ENCODE measurements at regions not wholly inside any gene's neighbourhood (a gene's known extent, or its start where the extent isn't known, plus 50 kb on each side); places are given as distances from the start of the nearest gene placed in this dataset.
A peak's percentile ranks its signal among the peaks of the same experiment; 100 is the strongest.

DNA sequence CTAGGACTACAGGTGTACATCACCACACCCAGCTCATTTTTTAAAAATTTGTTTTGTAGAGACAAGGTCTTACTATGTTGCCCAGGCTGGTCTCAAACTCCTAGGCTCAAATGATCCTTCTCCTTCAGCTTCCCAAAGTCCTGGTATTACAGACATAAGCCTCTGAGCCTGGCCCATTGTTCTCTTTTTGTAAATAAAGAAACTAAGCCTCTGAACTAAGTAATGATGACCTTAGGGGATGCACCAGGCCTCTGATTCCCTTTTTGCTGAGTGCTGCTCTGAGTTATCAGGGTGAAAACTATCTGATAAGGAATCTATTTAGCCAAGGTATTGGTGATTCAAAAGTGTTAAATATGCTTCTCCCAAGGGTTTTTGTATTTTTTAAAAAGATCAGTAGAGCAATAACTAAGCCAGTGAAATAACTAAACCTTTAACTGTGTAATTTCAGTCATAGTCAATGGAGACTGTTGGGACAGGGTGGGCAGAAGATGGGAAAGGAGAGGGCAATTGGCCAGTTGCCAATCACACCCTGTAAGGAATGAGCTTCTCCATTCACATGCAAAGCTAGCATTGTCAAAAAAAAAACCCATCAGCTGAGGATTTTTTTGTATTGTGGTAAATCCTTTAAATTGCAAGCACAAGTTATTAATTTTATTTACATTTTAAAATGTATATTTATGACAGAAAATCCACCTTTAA is 194.8 kb upstream of the PFN2 start:
- Histone ChIP-seq H3K9me3 (ENCODE audit: insufficient read depth, low read length) (no peaks in the 10 kb centered on the region), H3K36me3 (ENCODE audit: insufficient read depth, insufficient read length, low read length) (no peaks in the 10 kb centered on the region), H3K4me3 (ENCODE audit: insufficient read length, low read depth) (no peak overlapping the region), H3K9ac (ENCODE audit: insufficient read length, low read depth) (no peak overlapping the region), H3K27me3 (ENCODE audit: insufficient read depth, insufficient read length) (no peaks in the 10 kb centered on the region), H3K4me1 (ENCODE audit: insufficient read depth, insufficient read length) (no peaks in the 10 kb centered on the region)
- TF ChIP-seq ZNF274 (IDR thresholded peaks at IDR 0.05; ENCODE audit: low read depth, low read length), result no peak
- no peak for TF ChIP-seq YY1 (IDR thresholded peaks at IDR 0.05; ENCODE audit: insufficient read depth, insufficient read length)
- no peak for TF ChIP-seq SUZ12 (IDR thresholded peaks at IDR 0.05; ENCODE audit: extremely low read depth, insufficient read depth, insufficient read length)
- DNase-seq (ENCODE audit: low read depth, low spot score), result peak; percentile 39

DNA sequence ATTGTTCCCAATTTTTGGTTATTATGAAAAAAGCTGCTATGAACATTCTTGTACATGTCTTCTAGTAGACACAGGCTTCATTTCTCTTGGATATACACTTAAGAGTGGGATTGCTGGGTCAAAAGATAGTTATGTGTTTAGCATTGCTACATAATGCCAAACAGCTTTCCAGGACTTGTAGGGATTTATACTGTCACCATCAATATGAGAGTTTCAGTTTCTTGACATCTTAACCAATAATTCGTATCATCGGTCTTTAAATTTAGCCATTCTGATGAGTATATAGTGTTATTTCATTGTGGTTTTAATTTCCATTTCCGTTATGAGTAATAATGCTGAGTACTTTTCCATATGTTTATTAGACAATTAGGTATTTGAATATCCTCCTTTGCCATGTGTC is 190.3 kb upstream of the PFN2 start:
- Histone ChIP-seq H3K4me1 (ENCODE audit: insufficient read depth, insufficient read length) (no peaks in the 10 kb centered on the region), H3K9ac (ENCODE audit: insufficient read length, low read depth) (no peak overlapping the region), H3K9me3 (ENCODE audit: insufficient read depth, low read length) (no peaks in the 10 kb centered on the region), H3K4me3 (ENCODE audit: insufficient read length, low read depth) (no peak overlapping the region), H3K36me3 (ENCODE audit: insufficient read depth, insufficient read length, low read length) (no peaks in the 10 kb centered on the region), H3K27me3 (ENCODE audit: insufficient read depth, insufficient read length) (no peaks in the 10 kb centered on the region)
- TF ChIP-seq YY1 (IDR thresholded peaks at IDR 0.05; ENCODE audit: insufficient read depth, insufficient read length) (no peak), SUZ12 (IDR thresholded peaks at IDR 0.05; ENCODE audit: extremely low read depth, insufficient read depth, insufficient read length) (no peak), ZNF274 (IDR thresholded peaks at IDR 0.05; ENCODE audit: low read depth, low read length) (no peak)
- no peak for DNase-seq (ENCODE audit: low read depth, low spot score)

DNA sequence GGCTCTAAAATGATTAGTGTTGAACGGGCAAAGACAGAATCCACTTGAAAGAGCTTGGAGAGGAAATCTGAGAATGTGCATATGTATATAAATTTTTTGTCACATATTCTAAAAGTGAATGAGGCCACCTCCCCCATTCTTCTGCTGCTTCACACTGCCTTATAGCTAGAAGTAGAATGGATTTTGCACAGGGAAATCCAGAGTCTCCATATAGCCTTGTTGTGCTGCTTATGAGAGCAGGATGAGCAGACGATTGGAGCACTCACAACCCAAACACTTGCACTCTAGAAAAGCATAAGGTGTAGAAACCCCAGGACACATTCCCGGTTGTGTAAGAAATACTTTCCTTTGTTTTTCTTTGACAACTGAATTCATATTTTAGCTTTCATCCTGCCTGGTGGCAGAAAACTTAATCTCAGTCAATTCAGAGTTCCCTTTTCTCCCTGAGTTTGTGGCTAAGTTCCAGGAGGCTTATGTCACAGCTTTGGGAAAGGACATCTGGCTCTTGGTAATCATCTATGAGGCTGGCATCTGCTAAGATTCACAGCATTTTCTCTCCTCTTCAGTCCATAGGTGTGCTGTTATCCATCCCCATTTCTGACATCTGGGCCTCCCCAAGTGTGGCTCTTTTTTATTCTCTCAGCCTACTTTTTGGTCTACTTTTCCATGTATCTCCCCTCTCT is 188.4 kb upstream of the PFN2 start:
- TF ChIP-seq YY1 (IDR thresholded peaks at IDR 0.05; ENCODE audit: insufficient read depth, insufficient read length), result no peak
- no peak for TF ChIP-seq ZNF274 (IDR thresholded peaks at IDR 0.05; ENCODE audit: low read depth, low read length)
- no peak for TF ChIP-seq SUZ12 (IDR thresholded peaks at IDR 0.05; ENCODE audit: extremely low read depth, insufficient read depth, insufficient read length)
- Histone ChIP-seq H3K4me1 (ENCODE audit: insufficient read depth, insufficient read length) (no peaks in the 10 kb centered on the region), H3K27me3 (ENCODE audit: insufficient read depth, insufficient read length) (no peaks in the 10 kb centered on the region), H3K4me3 (ENCODE audit: insufficient read length, low read depth) (no peak overlapping the region), H3K9ac (ENCODE audit: insufficient read length, low read depth) (no peak overlapping the region), H3K36me3 (ENCODE audit: insufficient read depth, insufficient read length, low read length) (no peaks in the 10 kb centered on the region), H3K9me3 (ENCODE audit: insufficient read depth, low read length) (no peaks in the 10 kb centered on the region)
- DNase-seq (ENCODE audit: low read depth, low spot score), result no peak

DNA sequence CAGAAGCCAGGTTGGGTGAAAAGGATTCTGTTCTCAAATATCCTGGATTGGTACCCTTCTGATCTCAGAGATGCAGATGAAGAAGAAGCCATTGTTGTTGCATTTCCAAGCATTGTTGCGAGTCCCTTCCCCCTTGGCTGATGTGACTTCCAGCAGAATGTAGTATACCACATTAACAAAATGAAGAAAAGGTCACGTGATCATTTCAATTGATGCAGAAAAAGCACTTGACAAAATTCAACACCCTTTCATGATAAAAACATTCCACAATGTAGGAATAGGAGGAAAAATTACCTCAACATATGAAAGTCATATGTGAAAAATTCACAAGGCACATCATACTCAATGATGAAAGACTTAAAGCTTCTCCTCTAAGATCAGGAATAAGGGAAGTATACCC is 181.9 kb upstream of the PFN2 start:
- no peak for TF ChIP-seq YY1 (IDR thresholded peaks at IDR 0.05; ENCODE audit: insufficient read depth, insufficient read length)
- no peak for TF ChIP-seq ZNF274 (IDR thresholded peaks at IDR 0.05; ENCODE audit: low read depth, low read length)
- no peak for TF ChIP-seq SUZ12 (IDR thresholded peaks at IDR 0.05; ENCODE audit: extremely low read depth, insufficient read depth, insufficient read length)
- Histone ChIP-seq H3K9me3 (ENCODE audit: insufficient read depth, low read length) (no peaks in the 10 kb centered on the region), H3K36me3 (ENCODE audit: insufficient read depth, insufficient read length, low read length) (no peaks in the 10 kb centered on the region), H3K9ac (ENCODE audit: insufficient read length, low read depth) (no peak overlapping the region), H3K27me3 (ENCODE audit: insufficient read depth, insufficient read length) (no peaks in the 10 kb centered on the region), H3K4me1 (ENCODE audit: insufficient read depth, insufficient read length) (no peaks in the 10 kb centered on the region), H3K4me3 (ENCODE audit: insufficient read length, low read depth) (no peak overlapping the region)
- no peak for DNase-seq (ENCODE audit: low read depth, low spot score)

DNA sequence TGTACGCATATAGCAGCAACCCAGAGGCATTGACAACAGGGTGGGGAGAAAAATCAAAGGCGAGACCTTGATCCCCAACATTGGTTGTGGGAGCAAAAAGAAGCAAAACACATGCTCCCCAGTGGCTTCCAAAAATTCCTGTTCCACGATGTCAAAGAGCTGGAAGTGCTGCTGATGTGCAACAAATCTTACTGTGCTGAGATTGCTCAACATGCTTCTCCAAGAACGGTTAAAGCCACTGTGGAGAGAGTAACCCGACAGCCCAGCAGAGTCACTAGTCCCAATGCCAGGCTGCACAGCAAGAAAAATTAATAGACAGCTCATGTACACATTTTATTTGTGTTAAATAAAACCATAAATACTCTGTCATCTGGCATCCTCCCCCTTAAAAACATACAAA is 179.9 kb upstream of the PFN2 start:
- no peak overlapping the region for H3K9ac ChIP-seq (ENCODE audit: insufficient read length, low read depth)
- H3K4me3 ChIP-seq (ENCODE audit: insufficient read length, low read depth), result no peak overlapping the region
- DNase-seq (ENCODE audit: low read depth, low spot score), result no peak
- peaks cover under 1% of the 10 kb centered on the region; the same call in 1 of the 2 replicates for H3K9me3 ChIP-seq (ENCODE audit: insufficient read depth, low read length)
- no peaks in the 10 kb centered on the region for H3K27me3 ChIP-seq (ENCODE audit: insufficient read depth, insufficient read length)
- no peaks in the 10 kb centered on the region for H3K36me3 ChIP-seq (ENCODE audit: insufficient read depth, insufficient read length, low read length)
- no peaks in the 10 kb centered on the region for H3K4me1 ChIP-seq (ENCODE audit: insufficient read depth, insufficient read length)
- TF ChIP-seq YY1 (IDR thresholded peaks at IDR 0.05; ENCODE audit: insufficient read depth, insufficient read length), result no peak
- TF ChIP-seq ZNF274 (IDR thresholded peaks at IDR 0.05; ENCODE audit: low read depth, low read length), result no peak
- no peak for TF ChIP-seq SUZ12 (IDR thresholded peaks at IDR 0.05; ENCODE audit: extremely low read depth, insufficient read depth, insufficient read length)

DNA sequence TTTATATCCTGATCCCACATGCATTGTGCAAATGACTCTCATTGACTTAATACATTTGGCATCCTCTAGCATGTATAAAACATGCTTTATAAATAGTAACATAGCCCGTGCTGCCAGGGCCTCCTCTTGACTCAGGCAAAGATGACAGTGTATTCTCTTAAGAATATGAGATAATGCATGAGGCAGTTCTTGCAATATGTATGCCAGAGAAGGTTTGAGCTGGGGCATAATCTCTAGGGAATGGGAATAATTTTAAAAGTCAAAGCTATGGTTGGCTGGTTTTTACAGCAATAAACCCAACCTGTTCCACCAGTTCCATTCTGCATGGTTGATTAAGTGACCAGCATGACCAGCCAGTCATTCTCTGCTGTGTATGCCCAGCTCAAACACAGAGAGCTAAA is 179.0 kb upstream of the PFN2 start:
- no peak for DNase-seq (ENCODE audit: low read depth, low spot score)
- Histone ChIP-seq H3K36me3 (ENCODE audit: insufficient read depth, insufficient read length, low read length) (no peaks in the 10 kb centered on the region), H3K9me3 (ENCODE audit: insufficient read depth, low read length) (peaks cover 4% of the 10 kb centered on the region; the same call in 1 of the 2 replicates), H3K4me3 (ENCODE audit: insufficient read length, low read depth) (no peak overlapping the region), H3K4me1 (ENCODE audit: insufficient read depth, insufficient read length) (no peaks in the 10 kb centered on the region), H3K27me3 (ENCODE audit: insufficient read depth, insufficient read length) (no peaks in the 10 kb centered on the region), H3K9ac (ENCODE audit: insufficient read length, low read depth) (no peak overlapping the region)
- TF ChIP-seq ZNF274 (IDR thresholded peaks at IDR 0.05; ENCODE audit: low read depth, low read length) (no peak), YY1 (IDR thresholded peaks at IDR 0.05; ENCODE audit: insufficient read depth, insufficient read length) (no peak), SUZ12 (IDR thresholded peaks at IDR 0.05; ENCODE audit: extremely low read depth, insufficient read depth, insufficient read length) (no peak)

GRCh38 chr3:150148227-150148626 is 177.5 kb upstream of the PFN2 start:
- TF ChIP-seq ZNF274 (IDR thresholded peaks at IDR 0.05; ENCODE audit: low read depth, low read length) (no peak), SUZ12 (IDR thresholded peaks at IDR 0.05; ENCODE audit: extremely low read depth, insufficient read depth, insufficient read length) (no peak), YY1 (IDR thresholded peaks at IDR 0.05; ENCODE audit: insufficient read depth, insufficient read length) (no peak)
- Histone ChIP-seq H3K4me3 (ENCODE audit: insufficient read length, low read depth) (no peak overlapping the region), H3K9ac (ENCODE audit: insufficient read length, low read depth) (no peak overlapping the region), H3K4me1 (ENCODE audit: insufficient read depth, insufficient read length) (no peaks in the 10 kb centered on the region), H3K36me3 (ENCODE audit: insufficient read depth, insufficient read length, low read length) (no peaks in the 10 kb centered on the region), H3K27me3 (ENCODE audit: insufficient read depth, insufficient read length) (no peaks in the 10 kb centered on the region), H3K9me3 (ENCODE audit: insufficient read depth, low read length) (peaks cover 4% of the 10 kb centered on the region; the same call in 1 of the 2 replicates)
- no peak for DNase-seq (ENCODE audit: low read depth, low spot score)

All from NT2/D1 (cell line).